ENCODE measurements at regions not wholly inside any gene's neighbourhood (a gene's known extent, or its start where the extent isn't known, plus 50 kb on each side); places are given as distances from the start of the nearest gene placed in this dataset.

DNA sequence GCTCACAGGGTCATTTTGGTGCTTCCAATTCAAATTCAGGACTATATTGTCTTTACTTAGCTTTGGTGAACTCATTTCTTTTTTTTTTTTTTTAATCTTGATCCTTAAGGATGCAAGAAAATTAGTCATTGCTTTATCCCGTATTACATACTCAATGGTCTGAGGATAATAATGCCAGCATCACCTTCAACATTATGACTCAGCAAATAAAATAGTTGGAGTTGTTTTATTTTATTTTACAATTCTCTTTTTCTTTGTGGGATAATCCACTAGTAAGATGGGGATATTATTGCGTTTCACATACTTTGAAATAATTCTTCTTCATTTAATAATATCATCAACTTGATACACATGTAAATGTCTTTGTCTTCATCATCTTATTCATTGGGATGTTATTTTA, 954.9 kb upstream of the GYPC start (continued):
- TF ChIP-seq ZNF24 (IDR thresholded peaks at IDR 0.05), result no peak

DNA sequence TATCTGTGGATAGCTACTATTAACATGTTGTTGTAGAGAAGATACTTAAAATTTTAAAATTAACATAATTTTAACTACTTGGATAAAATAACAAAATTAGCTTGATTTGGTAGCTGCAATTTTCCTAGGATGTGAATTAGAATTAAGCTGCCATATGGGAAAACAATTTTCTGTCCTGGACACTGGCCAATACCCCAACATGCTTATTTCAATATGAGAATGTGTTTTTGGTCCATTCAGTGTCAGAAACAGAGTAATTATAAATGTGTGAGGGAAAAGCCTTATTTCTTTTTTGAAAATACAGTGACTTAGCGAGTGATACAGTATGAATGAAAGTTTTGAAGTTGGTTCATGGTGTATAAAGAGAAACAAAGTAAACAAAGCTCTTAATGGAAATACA, 948.3 kb upstream of the GYPC start:
- TF ChIP-seq MYB (IDR thresholded peaks at IDR 0.05; ENCODE audit: borderline replicate concordance, low read depth, low read length), result no peak
- no peak for TF ChIP-seq SREBF2 (IDR thresholded peaks at IDR 0.05; ENCODE audit: low read length)
- TF ChIP-seq FOS (IDR thresholded peaks at IDR 0.05; ENCODE audit: borderline replicate concordance, extremely low read depth, insufficient read length), result no peak
- TF ChIP-seq RCOR1 (conservative IDR thresholded peaks at IDR 0.05; ENCODE audit: low read depth, low read length), result no peak
- no peak for TF ChIP-seq ESRRA (IDR thresholded peaks at IDR 0.05; ENCODE audit: low read length)
- TF ChIP-seq IKZF2 (IDR thresholded peaks at IDR 0.05), result no peak
- TF ChIP-seq ZBED1 (IDR thresholded peaks at IDR 0.05; ENCODE audit: borderline replicate concordance), result no peak
- TF ChIP-seq BMI1 (IDR thresholded peaks at IDR 0.05; ENCODE audit: borderline replicate concordance), result no peak
- TF ChIP-seq TCF3 (IDR thresholded peaks at IDR 0.05; ENCODE audit: borderline replicate concordance, insufficient read depth, low read depth, low read length), result no peak
- TF ChIP-seq CREB1 (IDR thresholded peaks at IDR 0.05; ENCODE audit: low read depth), result no peak
- TF ChIP-seq, protein P1, sequence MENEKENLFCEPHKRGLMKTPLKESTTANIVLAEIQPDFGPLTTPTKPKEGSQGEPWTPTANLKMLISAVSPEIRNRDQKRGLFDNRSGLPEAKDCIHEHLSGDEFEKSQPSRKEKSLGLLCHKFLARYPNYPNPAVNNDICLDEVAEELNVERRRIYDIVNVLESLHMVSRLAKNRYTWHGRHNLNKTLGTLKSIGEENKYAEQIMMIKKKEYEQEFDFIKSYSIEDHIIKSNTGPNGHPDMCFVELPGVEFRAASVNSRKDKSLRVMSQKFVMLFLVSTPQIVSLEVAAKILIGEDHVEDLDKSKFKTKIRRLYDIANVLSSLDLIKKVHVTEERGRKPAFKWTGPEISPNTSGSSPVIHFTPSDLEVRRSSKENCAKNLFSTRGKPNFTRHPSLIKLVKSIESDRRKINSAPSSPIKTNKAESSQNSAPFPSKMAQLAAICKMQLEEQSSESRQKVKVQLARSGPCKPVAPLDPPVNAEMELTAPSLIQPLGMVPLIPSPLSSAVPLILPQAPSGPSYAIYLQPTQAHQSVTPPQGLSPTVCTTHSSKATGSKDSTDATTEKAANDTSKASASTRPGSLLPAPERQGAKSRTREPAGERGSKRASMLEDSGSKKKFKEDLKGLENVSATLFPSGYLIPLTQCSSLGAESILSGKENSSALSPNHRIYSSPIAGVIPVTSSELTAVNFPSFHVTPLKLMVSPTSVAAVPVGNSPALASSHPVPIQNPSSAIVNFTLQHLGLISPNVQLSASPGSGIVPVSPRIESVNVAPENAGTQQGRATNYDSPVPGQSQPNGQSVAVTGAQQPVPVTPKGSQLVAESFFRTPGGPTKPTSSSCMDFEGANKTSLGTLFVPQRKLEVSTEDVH (IDR thresholded peaks at IDR 0.05; ENCODE audit: low read depth, partially characterized antibody), result no peak
- no peak for TF ChIP-seq PML (IDR thresholded peaks at IDR 0.05; ENCODE audit: low read length)
- TF ChIP-seq FOXK2 (IDR thresholded peaks at IDR 0.05), result no peak
- TF ChIP-seq BACH1 (IDR thresholded peaks at IDR 0.05; ENCODE audit: borderline replicate concordance), result no peak
- TF ChIP-seq HDGF (IDR thresholded peaks at IDR 0.05), result no peak
- Histone ChIP-seq H4K20me1 (ENCODE audit: control insufficient read depth, insufficient read depth) (no peaks in the 10 kb centered on the region), H3K4me1 (ENCODE audit: control insufficient read depth, insufficient read depth, low read length) (no peaks in the 10 kb centered on the region), H3K27me3 (replicated peaks in 1 of 2; ENCODE audit: control insufficient read depth in 2 of 2, insufficient read depth in 2 of 2, low read length in 1 of 2) (no peaks in the 10 kb centered on the region), H3K79me2 (ENCODE audit: control insufficient read depth, insufficient read depth, low read length) (no peaks in the 10 kb centered on the region), H3K36me3 (ENCODE audit: control insufficient read depth in 2 of 2, insufficient read depth in 2 of 2, low read length in 1 of 2) (no peaks in the 10 kb centered on the region), H3K9ac (ENCODE audit: control insufficient read depth, insufficient read depth, low read length) (no peak overlapping the region), H3K4me2 (ENCODE audit: control insufficient read depth, insufficient read depth) (no peak overlapping the region), H2AFZ (ENCODE audit: control insufficient read depth, low read depth, low read length) (no peak overlapping the region), H3K4me3 (no peak overlapping the region), H3K9me3 (replicated peaks; ENCODE audit: control insufficient read depth, insufficient read depth, low read length) (no peaks in the 10 kb centered on the region), H3K27ac (ENCODE audit: control insufficient read depth, insufficient read depth) (no peak overlapping the region)
- ATAC-seq (no peak), DNase-seq (ENCODE audit: low read depth, low spot score) (no peak), FAIRE-seq (no peak)
- no TSS peak for BruUV-seq (replicated peaks)
- ChIA-PET RAD21 (ENCODE audit: unreplicated experiment) (no interaction called here), CTCF (interaction anchor here (1.5 kb wide), 1 partner anchor 10 kb away, joined by 4 read pairs; no protein-coding TSS in a partner anchor), POLR2A (no interaction called here), SMC1A (ENCODE audit: uncharacterized antibody, unreplicated experiment) (interaction anchor here (1.3 kb wide), 1 partner anchor 23 kb away, joined by 3 read pairs; no protein-coding TSS in a partner anchor)
- intact Hi-C loops (cut with micrococcal nuclease; ENCODE audit: unreplicated experiment), result no loop called here
- in situ Hi-C loops (cut with MboI), result no loop called here
- 0% methylated on average over 1 of the region's 1 CpG for WGBS (ENCODE audit: insufficient coverage, insufficient replicate concordance, low lambda C conversion rate, missing lambda C conversion rate)

Measured in GM12878 (cell line).